ENCODE measurements at regions not wholly inside any gene's neighbourhood (a gene's known extent, or its start where the extent isn't known, plus 50 kb on each side); places are given as distances from the start of the nearest gene placed in this dataset.

DNA sequence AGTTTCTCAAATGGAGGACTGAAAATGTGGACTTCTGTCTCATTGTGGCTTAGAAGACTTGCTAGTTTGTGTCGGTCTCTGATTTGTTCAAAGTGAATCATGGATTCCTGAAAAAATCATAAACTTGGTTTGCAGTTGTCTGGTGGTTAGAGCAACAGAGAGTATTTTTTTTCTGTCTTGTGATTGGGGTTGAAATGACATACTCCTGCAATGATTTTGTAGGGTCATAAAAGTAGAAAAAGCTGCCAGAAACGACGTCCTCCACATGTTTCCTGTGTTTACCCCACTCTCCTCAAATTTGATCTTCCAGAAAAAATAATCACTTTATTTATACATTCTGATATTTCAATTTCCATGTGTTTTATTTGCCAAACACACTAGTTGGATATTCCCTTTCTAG is 219.2 kb upstream of the PGR start:
- Histone ChIP-seq H3K36me3 (no peaks in the 10 kb centered on the region), H3K4me3 (no peak overlapping the region), H3K9me3 (no peaks in the 10 kb centered on the region), H3K27me3 (no peaks in the 10 kb centered on the region), H3K4me1 (ENCODE audit: insufficient read depth) (peaks cover 2% of the 10 kb centered on the region), H3K27ac (no peak overlapping the region)
- 26 to 34% (median 31%) methylated on average over 3 of the region's 3 CpGs for WGBS, 3 donors
- no peak for DNase-seq
- intact Hi-C loops (cut with DNase I), result no loop called here
- TF ChIP-seq, protein P1, sequence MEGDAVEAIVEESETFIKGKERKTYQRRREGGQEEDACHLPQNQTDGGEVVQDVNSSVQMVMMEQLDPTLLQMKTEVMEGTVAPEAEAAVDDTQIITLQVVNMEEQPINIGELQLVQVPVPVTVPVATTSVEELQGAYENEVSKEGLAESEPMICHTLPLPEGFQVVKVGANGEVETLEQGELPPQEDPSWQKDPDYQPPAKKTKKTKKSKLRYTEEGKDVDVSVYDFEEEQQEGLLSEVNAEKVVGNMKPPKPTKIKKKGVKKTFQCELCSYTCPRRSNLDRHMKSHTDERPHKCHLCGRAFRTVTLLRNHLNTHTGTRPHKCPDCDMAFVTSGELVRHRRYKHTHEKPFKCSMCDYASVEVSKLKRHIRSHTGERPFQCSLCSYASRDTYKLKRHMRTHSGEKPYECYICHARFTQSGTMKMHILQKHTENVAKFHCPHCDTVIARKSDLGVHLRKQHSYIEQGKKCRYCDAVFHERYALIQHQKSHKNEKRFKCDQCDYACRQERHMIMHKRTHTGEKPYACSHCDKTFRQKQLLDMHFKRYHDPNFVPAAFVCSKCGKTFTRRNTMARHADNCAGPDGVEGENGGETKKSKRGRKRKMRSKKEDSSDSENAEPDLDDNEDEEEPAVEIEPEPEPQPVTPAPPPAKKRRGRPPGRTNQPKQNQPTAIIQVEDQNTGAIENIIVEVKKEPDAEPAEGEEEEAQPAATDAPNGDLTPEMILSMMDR (IDR thresholded peaks at IDR 0.05), result no peak
- TF ChIP-seq EP300 (IDR thresholded peaks at IDR 0.05) (no peak), POLR2A (IDR thresholded peaks at IDR 0.05) (no peak)

DNA sequence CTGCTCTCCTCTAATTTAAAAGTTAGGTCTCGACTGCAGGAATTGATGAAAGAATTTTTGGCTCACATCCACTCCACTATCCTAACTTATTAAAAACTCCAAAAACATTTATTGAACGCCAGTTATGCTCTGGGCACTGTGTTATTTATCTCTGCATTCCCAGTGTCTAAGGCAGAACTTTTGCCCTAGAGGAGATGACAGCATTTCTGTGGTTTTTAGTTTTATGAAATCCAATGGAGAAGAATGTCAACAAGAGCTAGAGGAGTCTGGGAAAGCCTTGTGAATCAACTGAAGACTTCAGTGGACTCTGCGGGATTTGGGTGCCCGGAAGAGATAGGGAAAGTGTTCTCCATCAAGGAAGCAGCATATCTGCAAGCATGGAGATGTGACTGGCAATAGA is 217.0 kb upstream of the PGR start:
- WGBS, 3 donors, result 2 to 22% (median 4%) methylated on average over 4 of the region's 4 CpGs
- no peak for TF ChIP-seq POLR2A (IDR thresholded peaks at IDR 0.05)
- TF ChIP-seq, protein P1 (IDR thresholded peaks at IDR 0.05), result no peak
- TF ChIP-seq EP300 (IDR thresholded peaks at IDR 0.05), result no peak
- Histone ChIP-seq H3K27ac (no peak overlapping the region), H3K27me3 (no peaks in the 10 kb centered on the region), H3K4me3 (no peak overlapping the region), H3K36me3 (no peaks in the 10 kb centered on the region), H3K4me1 (ENCODE audit: insufficient read depth) (peaks cover 2% of the 10 kb centered on the region), H3K9me3 (no peaks in the 10 kb centered on the region)
- peak in 1 of 5 donors; percentile 8 for DNase-seq
- intact Hi-C loops (cut with DNase I), result no loop called here

DNA sequence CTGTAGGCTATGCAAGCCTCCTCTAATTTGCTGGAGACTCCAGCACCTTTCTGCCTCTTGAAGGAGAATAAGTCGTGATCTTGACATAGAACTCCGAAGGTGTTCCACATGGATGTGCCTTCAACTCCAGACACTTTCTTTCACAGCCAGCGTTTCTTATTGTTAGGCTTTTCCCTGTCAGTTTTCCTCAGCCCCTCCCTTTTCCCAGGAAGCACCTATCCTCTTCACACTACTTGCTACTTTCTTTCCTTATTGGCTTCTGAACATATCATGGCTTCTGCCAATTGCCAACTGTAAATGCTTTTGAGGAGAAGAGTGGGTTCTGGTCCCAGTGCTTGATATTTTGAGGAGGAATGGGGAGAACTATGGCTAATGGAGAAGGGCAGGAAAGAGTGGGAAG is 216.3 kb upstream of the PGR start:
- H3K4me1 ChIP-seq (ENCODE audit: insufficient read depth), result peaks cover 2% of the 10 kb centered on the region
- TF ChIP-seq, protein P1 (IDR thresholded peaks at IDR 0.05), result no peak
- TF ChIP-seq POLR2A (IDR thresholded peaks at IDR 0.05) (no peak), EP300 (IDR thresholded peaks at IDR 0.05) (no peak)
- no peaks in the 10 kb centered on the region for H3K9me3 ChIP-seq
- H3K36me3 ChIP-seq, result no peaks in the 10 kb centered on the region
- WGBS, 3 donors, result 91 to 94% (median 91%) methylated on average over 3 of the region's 3 CpGs
- no peaks in the 10 kb centered on the region for H3K27me3 ChIP-seq
- no peak overlapping the region for H3K4me3 ChIP-seq
- DNase-seq, result no peak
- intact Hi-C loops (cut with DNase I), result no loop called here
- H3K27ac ChIP-seq, result no peak overlapping the region

DNA sequence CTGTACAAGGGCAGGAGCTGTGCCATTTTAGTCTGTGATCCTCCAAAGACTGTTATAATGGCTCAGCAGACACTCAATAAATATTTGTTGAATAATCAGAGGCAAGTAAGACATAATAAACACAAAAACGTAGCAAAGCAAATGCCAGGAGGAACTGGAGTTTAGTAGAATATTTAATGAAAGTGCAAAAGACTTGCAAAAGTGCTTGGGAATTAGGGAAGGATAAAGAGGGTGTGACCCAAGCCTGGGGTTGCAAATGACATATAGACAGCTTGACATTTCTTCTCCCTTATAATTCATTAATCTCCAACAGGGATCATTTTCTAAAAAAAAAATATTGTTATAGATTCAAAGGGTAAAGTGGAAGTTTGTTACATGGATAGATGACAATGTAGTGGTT is 212.7 kb upstream of the PGR start:
- intact Hi-C loops (cut with DNase I), result no loop called here
- 18 to 28% (median 22%) methylated on average over 1 of the region's 1 CpG for WGBS, 3 donors
- TF ChIP-seq POLR2A (IDR thresholded peaks at IDR 0.05), result no peak
- TF ChIP-seq, protein P1 (IDR thresholded peaks at IDR 0.05), result no peak
- no peak for TF ChIP-seq EP300 (IDR thresholded peaks at IDR 0.05)

DNA sequence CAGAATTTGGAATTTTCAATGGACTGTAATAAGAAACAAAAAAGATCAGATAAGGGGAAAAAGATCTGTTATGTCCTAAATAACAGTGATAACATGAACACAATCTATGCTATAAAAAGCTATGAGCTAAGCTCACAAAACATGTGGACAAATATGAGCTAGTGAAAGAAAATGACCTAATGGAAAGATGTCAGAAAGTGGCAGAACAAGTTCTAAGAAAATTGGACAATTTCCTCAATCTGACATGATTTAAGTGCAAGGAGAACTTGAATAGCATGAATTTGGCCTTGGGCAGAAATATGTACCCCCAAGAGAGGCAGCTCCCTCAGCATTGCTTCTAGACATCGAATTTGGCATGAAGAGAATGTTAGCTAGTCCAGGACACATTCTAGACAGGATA is 212.0 kb upstream of the PGR start:
- no peak for TF ChIP-seq EP300 (IDR thresholded peaks at IDR 0.05)
- TF ChIP-seq, protein P1 (IDR thresholded peaks at IDR 0.05), result no peak
- no peak for TF ChIP-seq POLR2A (IDR thresholded peaks at IDR 0.05)

More for the DNA sequence above, 212.7 kb upstream of the PGR start:
- Histone ChIP-seq H3K36me3 (no peaks in the 10 kb centered on the region), H3K27ac (no peak overlapping the region), H3K4me3 (no peak overlapping the region), H3K9me3 (no peaks in the 10 kb centered on the region), H3K27me3 (no peaks in the 10 kb centered on the region), H3K4me1 (ENCODE audit: insufficient read depth) (peaks cover 2% of the 10 kb centered on the region)
- DNase-seq, result no peak

More for the DNA sequence above, 212.0 kb upstream of the PGR start:
- Histone ChIP-seq H3K27ac (no peak overlapping the region), H3K4me3 (no peak overlapping the region), H3K4me1 (ENCODE audit: insufficient read depth) (no peaks in the 10 kb centered on the region), H3K9me3 (no peaks in the 10 kb centered on the region), H3K36me3 (no peaks in the 10 kb centered on the region), H3K27me3 (no peaks in the 10 kb centered on the region)
- intact Hi-C loops (cut with DNase I), result no loop called here
- 18 to 30% (median 21%) methylated on average over 1 of the region's 1 CpG for WGBS, 3 donors
- no peak for DNase-seq

All from ovary (tissue), 7 donors.